H9 (cell line): ENCODE measurements at regions not wholly inside any gene's neighbourhood (a gene's known extent, or its start where the extent isn't known, plus 50 kb on each side); places are given as distances from the start of the nearest gene placed in this dataset.

Source experiments
- DNase-seq: peaks from one replicate; pipeline ENCODE4 v3.0.0-alpha.2; 2017
- H2AFZ ChIP-seq: one replicate; pipeline ENCODE4 v1.6.1; 2013; ENCODE audit warnings: mild to moderate bottlenecking, low read length, control low read depth, moderate library complexity
- H2AK5ac ChIP-seq: 2 replicates; pipeline ENCODE4 v1.6.1; 2013; ENCODE audit warnings: low read length, control low read depth, mixed read lengths; ENCODE audit not compliant: insufficient read length
- H2BK120ac ChIP-seq: one replicate; pipeline ENCODE4 v1.6.1; 2013; ENCODE audit warnings: low read depth, mild to moderate bottlenecking, low read length, control low read depth, inconsistent platforms; ENCODE audit not compliant: poor library complexity, severe bottlenecking
- H2BK12ac ChIP-seq: 2 replicates; pipeline ENCODE4 v1.6.1; 2013; ENCODE audit warnings: low read length, control low read depth, mixed read lengths, low read depth; ENCODE audit not compliant: insufficient read length
- H2BK15ac ChIP-seq: 2 replicates; pipeline ENCODE4 v1.6.1; 2013; ENCODE audit warnings: low read depth, low read length, control low read depth
- H2BK20ac ChIP-seq: one replicate; pipeline ENCODE4 v1.6.1; 2013; ENCODE audit warnings: low read depth, mild to moderate bottlenecking, low read length, control low read depth, inconsistent platforms; ENCODE audit not compliant: poor library complexity, severe bottlenecking
- H2BK5ac ChIP-seq: 2 replicates; pipeline ENCODE4 v1.6.1; 2013; ENCODE audit warnings: low read length, control low read depth, mixed read lengths; ENCODE audit not compliant: insufficient read length
- H3K14ac ChIP-seq: 2 replicates; pipeline ENCODE4 v1.6.1; 2013; ENCODE audit warnings: low read length, control low read depth; ENCODE audit not compliant: insufficient read depth
- H3K18ac ChIP-seq: 2 replicates; pipeline ENCODE4 v1.6.1; 2013; ENCODE audit warnings: low read depth, mild to moderate bottlenecking, mixed read lengths, low read length, control low read depth; ENCODE audit not compliant: insufficient read length
- H3K23ac ChIP-seq: 2 replicates; pipeline ENCODE4 v1.6.1; 2013; ENCODE audit warnings: low read length, control low read depth, mixed read lengths, low read depth; ENCODE audit not compliant: insufficient read length
- H3K23me2 ChIP-seq: 2 replicates; pipeline ENCODE4 v1.6.1; 2013; ENCODE audit warnings: low read depth, mild to moderate bottlenecking, mixed read lengths, low read length, control low read depth; ENCODE audit not compliant: insufficient read length, poor library complexity, severe bottlenecking
- H3K27ac ChIP-seq: 2 replicates; pipeline ENCODE4 v1.5.1; 2013; ENCODE audit warnings: low read length, control low read depth, mixed read lengths, low read depth; ENCODE audit not compliant: insufficient read length
- H3K27me3 ChIP-seq: 2 replicates; pipeline ENCODE4 v1.6.1; 2013; ENCODE audit warnings: low read length, control low read depth, inconsistent platforms; ENCODE audit not compliant: insufficient read depth
- H3K4ac ChIP-seq: 2 replicates; pipeline ENCODE4 v1.6.1; 2013; ENCODE audit warnings: low read depth, mild to moderate bottlenecking, control low read depth, inconsistent platforms, low read length, moderate library complexity
- H3K4me1 ChIP-seq: 2 replicates; pipeline ENCODE4 v1.6.1; 2013; ENCODE audit warnings: low read length, control low read depth, inconsistent platforms; ENCODE audit not compliant: insufficient read depth
- H3K4me2 ChIP-seq: 2 replicates; pipeline ENCODE4 v1.6.1; 2013; ENCODE audit warnings: low read length, control low read depth, mixed read lengths; ENCODE audit not compliant: insufficient read length, insufficient read depth
- H3K56ac ChIP-seq: 2 replicates; pipeline ENCODE4 v1.6.1; 2013; ENCODE audit warnings: low read depth, mild to moderate bottlenecking, mixed read lengths, low read length, control low read depth; ENCODE audit not compliant: insufficient read length
- H3K79me1 ChIP-seq: 2 replicates; pipeline ENCODE4 v1.6.1; 2013; ENCODE audit warnings: low read depth, mild to moderate bottlenecking, moderate library complexity, low read length, control low read depth, inconsistent platforms; ENCODE audit not compliant: insufficient read depth, poor library complexity, severe bottlenecking
- H3K79me2 ChIP-seq: 2 replicates; pipeline ENCODE4 v1.6.1; 2013; ENCODE audit warnings: low read length, control low read depth, inconsistent platforms; ENCODE audit not compliant: insufficient read depth
- H3K9ac ChIP-seq: 2 replicates; pipeline ENCODE4 v1.6.1; 2013; ENCODE audit warnings: low read length, control low read depth, mixed read lengths; ENCODE audit not compliant: insufficient read length; ENCODE audit errors: extremely low read depth
- H3K9me3 ChIP-seq: one replicate; pipeline ENCODE4 v1.6.1; 2013; ENCODE audit warnings: low read depth, low read length, inconsistent platforms; ENCODE audit not compliant: control insufficient read depth
- H3T11ph ChIP-seq: one replicate; pipeline ENCODE4 v1.6.1; 2013; ENCODE audit warnings: mild to moderate bottlenecking, low read length, control low read depth, inconsistent platforms
- H4K20me1 ChIP-seq: one replicate; pipeline ENCODE4 v1.6.1; 2013; ENCODE audit not compliant: control insufficient read depth, insufficient read length, insufficient read depth
- H4K5ac ChIP-seq: 2 replicates; pipeline ENCODE4 v1.6.1; 2013; ENCODE audit warnings: low read depth, mild to moderate bottlenecking, mixed read lengths, low read length, control low read depth; ENCODE audit not compliant: insufficient read length
- H4K8ac ChIP-seq: replicated peaks from 2 replicates; pipeline ENCODE4 v1.6.1; 2013; ENCODE audit warnings: low read length, control low read depth, mixed read lengths, low read depth; ENCODE audit not compliant: insufficient read length
- H4K91ac ChIP-seq: 2 replicates; pipeline ENCODE4 v1.6.1; 2013; ENCODE audit warnings: low read depth, mild to moderate bottlenecking, moderate library complexity, mixed read lengths, low read length, control low read depth; ENCODE audit not compliant: insufficient read length
- H3K27ac Mint-ChIP-seq, 3 experiments: 2 replicates in 2 of 3; 3 replicates in 1 of 3; pipeline ENCODE4 v1.8.0; 2020 to 2021; ENCODE audit warnings: mixed read lengths in 3 of 3, mild to moderate bottlenecking in 1 of 3, moderate library complexity in 1 of 3
- H3K27me3 Mint-ChIP-seq: 2 replicates; pipeline ENCODE4 v1.8.0; 2021; ENCODE audit warnings: low read depth, mild to moderate bottlenecking, moderate library complexity, mixed read lengths
- H3K36me3 Mint-ChIP-seq, 3 experiments: 2 replicates in 2 of 3; 3 replicates in 1 of 3; pipeline ENCODE4 v1.8.0; 2020 to 2021; ENCODE audit warnings: low read depth in 3 of 3, mixed read lengths in 3 of 3; ENCODE audit not compliant: insufficient read depth in 1 of 3
- H3K4me1 Mint-ChIP-seq, 2 experiments: 2 replicates each; pipeline ENCODE4 v1.8.0; 2020; ENCODE audit warnings: mixed read lengths in 2 of 2
- H3K4me3 Mint-ChIP-seq, 2 experiments: 2 replicates in 1 of 2; 3 replicates in 1 of 2; pipeline ENCODE4 v1.8.0; 2020 to 2021; ENCODE audit warnings: mild to moderate bottlenecking in 2 of 2, mixed read lengths in 2 of 2, moderate library complexity in 1 of 2
- H3K9me3 Mint-ChIP-seq, 2 experiments: 2 replicates in 1 of 2; 3 replicates in 1 of 2; pipeline ENCODE4 v1.8.0; 2020; ENCODE audit warnings: mild to moderate bottlenecking in 2 of 2, mixed read lengths in 2 of 2, moderate library complexity in 1 of 2
- CTCF ChIP-seq: fragments of 200-600 bp; sonication (generic); conservative IDR thresholded peaks from 3 replicates; pipeline ENCODE4 v1.8.0; 2021; ENCODE audit warnings: antibody characterized with exemption, mild to moderate bottlenecking
- WGBS: extraction: QIAGEN DNeasy Blood & Tissue Kit; methylation state at CpG from one replicate; pipeline ENCODE4 v1.1.7; 2013; ENCODE audit warnings: missing lambda C conversion rate, low lambda C conversion rate, mixed read lengths; ENCODE audit not compliant: insufficient read length; ENCODE audit errors: extremely low coverage; 5-methylcytosine and 5-hydroxymethylcytosine counted together

GRCh38 chr2:210873631-210874030 is 317.2 kb downstream of the CPS1 start:
- Histone ChIP-seq H4K5ac (no peak overlapping the region), H3K9ac (no peak overlapping the region), H2AK5ac (no peak overlapping the region), H2BK12ac (no peak overlapping the region), H4K20me1 (no peaks in the 10 kb centered on the region), H2BK15ac (no peak overlapping the region), H3K27me3 (no peaks in the 10 kb centered on the region), H3K14ac (no peak overlapping the region), H3K4me1 (no peaks in the 10 kb centered on the region), H3K56ac (no peak overlapping the region), H2BK20ac (no peak overlapping the region), H3T11ph (no peak overlapping the region), H3K79me2 (no peaks in the 10 kb centered on the region), H3K18ac (no peak overlapping the region), H3K23me2 (no peaks in the 10 kb centered on the region), H2AFZ (no peak overlapping the region), H2BK120ac (no peak overlapping the region), H3K4me2 (no peak overlapping the region), H3K23ac (no peak overlapping the region), H2BK5ac (no peak overlapping the region), H3K9me3 (no peaks in the 10 kb centered on the region), H4K91ac (no peak overlapping the region), H3K27ac (no peak overlapping the region), H4K8ac (no peak overlapping the region), H3K79me1 (no peaks in the 10 kb centered on the region), H3K4ac (no peak overlapping the region)
- Mint-ChIP-seq H3K4me1 (no peaks in the 10 kb centered on the region), H3K27me3 (no peaks in the 10 kb centered on the region), H3K9me3 (no peaks in the 10 kb centered on the region), H3K36me3 (no peaks in the 10 kb centered on the region), H3K27ac (no peak overlapping the region), H3K4me3 (no peak overlapping the region)
- no CpG with 5 or more reads among the region's 1 CpG for WGBS
- DNase-seq: no peak
- no peak for TF ChIP-seq CTCF
